NCI-H526 (cell line): ENCODE measurements at regions not wholly inside any gene's neighbourhood (a gene's known extent, or its start where the extent isn't known, plus 50 kb on each side); places are given as distances from the start of the nearest gene placed in this dataset.
"Not testable (repeated sequence)": the region's sequence is repeated elsewhere in the genome, so short reads cannot be mapped to it uniquely, and the experiment has no call there.

Experiments
- DNase-seq, 2 experiments: peaks; one replicate each; lab custom pipeline; 2025; lab: John Stamatoyannopoulos, UW

GRCh38 chr6:50962213-50962759, 143.6 kb downstream of the TFAP2B start:
- no peak for DNase-seq

- DNase-seq = no peak
These were observed 145.3 kb downstream of the TFAP2B start for GRCh38 chr6:50963952-50964351.

- DNase-seq = no peak
These were observed 146.8 kb downstream of the TFAP2B start for GRCh38 chr6:50965495-50965894.

- no peak for DNase-seq
These were observed 147.9 kb downstream of the TFAP2B start for GRCh38 chr6:50966532-50966931.

GRCh38 chr6:50966986-50967385, 148.3 kb downstream of the TFAP2B start:
- no peak for DNase-seq

- DNase-seq = not testable (repeated sequence)
These were observed 149.6 kb downstream of the TFAP2B start for GRCh38 chr6:50968246-50968645.

GRCh38 chr6:50970908-50971307, 152.2 kb downstream of the TFAP2B start:
- no peak for DNase-seq

GRCh38 chr6:50973464-50973863, 154.8 kb downstream of the TFAP2B start:
- DNase-seq = no peak

GRCh38 chr6:50974319-50974718, 155.6 kb downstream of the TFAP2B start:
- DNase-seq = no peak

GRCh38 chr6:50975216-50975615, 156.5 kb downstream of the TFAP2B start:
- DNase-seq = no peak

GRCh38 chr6:50976907-50977306, 158.2 kb downstream of the TFAP2B start:
- DNase-seq = no peak

GRCh38 chr6:50977796-50978195, 159.1 kb downstream of the TFAP2B start:
- no peak for DNase-seq

- DNase-seq = no peak
These were observed 159.9 kb downstream of the TFAP2B start for GRCh38 chr6:50978380-50979170.

- no peak for DNase-seq
These were observed 160.5 kb downstream of the TFAP2B start for GRCh38 chr6:50979171-50979525.

GRCh38 chr6:50984135-50984534, 165.5 kb downstream of the TFAP2B start:
- no peak for DNase-seq

GRCh38 chr6:50986319-50986718, 167.6 kb downstream of the TFAP2B start:
- DNase-seq = no peak

GRCh38 chr6:50989123-50989522, 170.5 kb downstream of the TFAP2B start:
- no peak for DNase-seq

- no peak for DNase-seq
These were observed 172.2 kb downstream of the TFAP2B start for GRCh38 chr6:50990750-50991446.

GRCh38 chr6:50992232-50992631, 173.6 kb downstream of the TFAP2B start:
- no peak for DNase-seq

- DNase-seq = no peak
These were observed 174.3 kb downstream of the TFAP2B start for GRCh38 chr6:50992704-50993625.

- no peak for DNase-seq
These were observed 175.5 kb downstream of the TFAP2B start for GRCh38 chr6:50993941-50994720.
